ENCODE measurements at regions not wholly inside any gene's neighbourhood (a gene's known extent, or its start where the extent isn't known, plus 50 kb on each side); places are given as distances from the start of the nearest gene placed in this dataset.

GRCh38 chr4:134798573-134798972 lies 597.0 kb upstream of the PABPC4L start:
- H3K4me3 ChIP-seq (ENCODE audit: low read depth, low read length) = no peak overlapping the region
- DNase-seq (ENCODE audit: low read depth) = no peak
- TF ChIP-seq, protein P1, sequence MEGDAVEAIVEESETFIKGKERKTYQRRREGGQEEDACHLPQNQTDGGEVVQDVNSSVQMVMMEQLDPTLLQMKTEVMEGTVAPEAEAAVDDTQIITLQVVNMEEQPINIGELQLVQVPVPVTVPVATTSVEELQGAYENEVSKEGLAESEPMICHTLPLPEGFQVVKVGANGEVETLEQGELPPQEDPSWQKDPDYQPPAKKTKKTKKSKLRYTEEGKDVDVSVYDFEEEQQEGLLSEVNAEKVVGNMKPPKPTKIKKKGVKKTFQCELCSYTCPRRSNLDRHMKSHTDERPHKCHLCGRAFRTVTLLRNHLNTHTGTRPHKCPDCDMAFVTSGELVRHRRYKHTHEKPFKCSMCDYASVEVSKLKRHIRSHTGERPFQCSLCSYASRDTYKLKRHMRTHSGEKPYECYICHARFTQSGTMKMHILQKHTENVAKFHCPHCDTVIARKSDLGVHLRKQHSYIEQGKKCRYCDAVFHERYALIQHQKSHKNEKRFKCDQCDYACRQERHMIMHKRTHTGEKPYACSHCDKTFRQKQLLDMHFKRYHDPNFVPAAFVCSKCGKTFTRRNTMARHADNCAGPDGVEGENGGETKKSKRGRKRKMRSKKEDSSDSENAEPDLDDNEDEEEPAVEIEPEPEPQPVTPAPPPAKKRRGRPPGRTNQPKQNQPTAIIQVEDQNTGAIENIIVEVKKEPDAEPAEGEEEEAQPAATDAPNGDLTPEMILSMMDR (IDR thresholded peaks at IDR 0.05; ENCODE audit: insufficient read depth, low read length, poor library complexity, severe bottlenecking) = no peak
- H3K36me3 ChIP-seq (ENCODE audit: control insufficient read depth, insufficient read depth, low read length) = no peaks in the 10 kb centered on the region
- no peaks in the 10 kb centered on the region for H3K27me3 ChIP-seq (ENCODE audit: control insufficient read depth, insufficient read depth, low read length)

GRCh38 chr4:134787315-134787714 lies 585.7 kb upstream of the PABPC4L start:
- no peak for DNase-seq (ENCODE audit: low read depth)
- Histone ChIP-seq H3K36me3 (ENCODE audit: control insufficient read depth, insufficient read depth, low read length) (no peaks in the 10 kb centered on the region), H3K27me3 (ENCODE audit: control insufficient read depth, insufficient read depth, low read length) (no peaks in the 10 kb centered on the region), H3K4me3 (ENCODE audit: low read depth, low read length) (no peak overlapping the region)
- TF ChIP-seq, protein P1 (IDR thresholded peaks at IDR 0.05; ENCODE audit: insufficient read depth, low read length, poor library complexity, severe bottlenecking) = no peak

DNA sequence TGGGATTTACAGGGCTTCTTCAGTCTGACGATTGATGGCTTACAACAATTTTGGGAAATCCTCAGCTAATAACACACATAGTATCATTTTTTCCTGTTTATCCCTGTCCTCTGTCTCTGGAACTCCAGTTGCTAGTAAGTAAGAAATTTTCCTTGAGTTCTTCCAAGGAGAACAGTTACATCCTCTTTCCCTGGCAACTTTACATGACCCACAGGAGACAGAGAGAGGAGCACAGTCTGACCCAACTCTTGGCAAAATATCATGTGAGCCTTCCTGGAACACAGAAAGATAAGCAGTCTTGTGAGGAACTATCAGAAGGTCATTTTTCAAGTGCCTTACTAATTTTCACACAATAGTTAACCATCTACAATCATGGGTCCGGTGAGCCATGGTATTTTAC lies 578.7 kb upstream of the PABPC4L start:
- Histone ChIP-seq H3K36me3 (ENCODE audit: control insufficient read depth, insufficient read depth, low read length) (no peaks in the 10 kb centered on the region), H3K4me3 (ENCODE audit: low read depth, low read length) (no peak overlapping the region), H3K27me3 (ENCODE audit: control insufficient read depth, insufficient read depth, low read length) (no peaks in the 10 kb centered on the region)
- TF ChIP-seq, protein P1 (IDR thresholded peaks at IDR 0.05; ENCODE audit: insufficient read depth, low read length, poor library complexity, severe bottlenecking) = no peak
- no peak for DNase-seq (ENCODE audit: low read depth)

DNA sequence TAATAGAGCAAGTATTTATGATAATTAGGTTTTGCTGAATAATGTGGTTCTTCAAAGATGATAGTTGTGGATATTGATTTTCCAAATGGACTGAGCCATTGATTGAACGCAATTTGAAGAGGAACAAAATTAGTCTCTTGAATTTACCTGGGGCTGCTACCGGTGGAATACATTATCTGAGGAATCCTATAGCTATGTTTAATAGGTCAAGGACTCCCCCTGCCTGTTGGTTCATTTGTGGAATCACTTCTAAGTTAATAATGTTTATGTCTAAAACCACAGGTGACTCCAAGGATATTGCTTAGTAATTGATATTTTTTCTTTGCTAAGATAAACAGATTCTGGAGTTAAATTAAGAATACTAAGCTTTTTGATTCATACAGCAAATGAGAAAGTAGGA lies 576.0 kb upstream of the PABPC4L start:
- H3K36me3 ChIP-seq (ENCODE audit: control insufficient read depth, insufficient read depth, low read length) = no peaks in the 10 kb centered on the region
- TF ChIP-seq, protein P1 (IDR thresholded peaks at IDR 0.05; ENCODE audit: insufficient read depth, low read length, poor library complexity, severe bottlenecking) = peak; percentile 29
- no peak for DNase-seq (ENCODE audit: low read depth)
- H3K27me3 ChIP-seq (ENCODE audit: control insufficient read depth, insufficient read depth, low read length) = no peaks in the 10 kb centered on the region
- H3K4me3 ChIP-seq (ENCODE audit: low read depth, low read length) = no peak overlapping the region

GRCh38 chr4:134773497-134774000 lies 572.0 kb upstream of the PABPC4L start:
- TF ChIP-seq, protein P1 (IDR thresholded peaks at IDR 0.05; ENCODE audit: insufficient read depth, low read length, poor library complexity, severe bottlenecking) = no peak
- no peaks in the 10 kb centered on the region for H3K36me3 ChIP-seq (ENCODE audit: control insufficient read depth, insufficient read depth, low read length)
- DNase-seq (ENCODE audit: low read depth) = no peak
- H3K27me3 ChIP-seq (ENCODE audit: control insufficient read depth, insufficient read depth, low read length) = no peaks in the 10 kb centered on the region
- no peak overlapping the region for H3K4me3 ChIP-seq (ENCODE audit: low read depth, low read length)

DNA sequence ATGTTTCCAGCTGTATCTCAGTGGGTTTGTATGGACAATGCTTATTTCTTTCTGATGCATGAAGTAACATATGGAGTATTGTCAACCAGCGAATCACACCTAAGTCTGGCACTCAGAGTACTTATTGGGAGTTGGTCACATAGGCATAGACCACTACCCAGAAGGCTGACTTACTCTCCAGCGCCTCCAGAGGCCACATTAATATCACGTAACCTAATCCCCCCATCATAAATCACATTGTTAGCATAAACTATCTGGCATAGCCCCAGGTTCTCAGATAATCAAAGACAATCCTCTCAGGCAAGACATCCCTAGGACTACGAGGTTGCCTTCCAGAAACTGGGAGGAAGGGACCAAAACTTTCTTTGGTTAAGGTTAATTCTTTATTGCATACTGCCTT lies 560.5 kb upstream of the PABPC4L start:
- DNase-seq (ENCODE audit: low read depth) = no peak

More for the DNA sequence above, 560.5 kb upstream of the PABPC4L start:
- Histone ChIP-seq H3K4me3 (ENCODE audit: low read depth, low read length) (no peak overlapping the region), H3K36me3 (ENCODE audit: control insufficient read depth, insufficient read depth, low read length) (no peaks in the 10 kb centered on the region), H3K27me3 (ENCODE audit: control insufficient read depth, insufficient read depth, low read length) (no peaks in the 10 kb centered on the region)
- TF ChIP-seq, protein P1 (IDR thresholded peaks at IDR 0.05; ENCODE audit: insufficient read depth, low read length, poor library complexity, severe bottlenecking) = peak; percentile 25

All from kidney epithelial cell (primary cell).